GM21786 (cell line): ENCODE measurements at regions not wholly inside any gene's neighbourhood (a gene's known extent, or its start where the extent isn't known, plus 50 kb on each side); places are given as distances from the start of the nearest gene placed in this dataset.

Experiments
- ATAC-seq: cut with Tn5 transposase; IDR thresholded peaks from one replicate; pipeline ENCODE4 v1.9.1; 2021; ENCODE audit not compliant: unreplicated experiment

DNA sequence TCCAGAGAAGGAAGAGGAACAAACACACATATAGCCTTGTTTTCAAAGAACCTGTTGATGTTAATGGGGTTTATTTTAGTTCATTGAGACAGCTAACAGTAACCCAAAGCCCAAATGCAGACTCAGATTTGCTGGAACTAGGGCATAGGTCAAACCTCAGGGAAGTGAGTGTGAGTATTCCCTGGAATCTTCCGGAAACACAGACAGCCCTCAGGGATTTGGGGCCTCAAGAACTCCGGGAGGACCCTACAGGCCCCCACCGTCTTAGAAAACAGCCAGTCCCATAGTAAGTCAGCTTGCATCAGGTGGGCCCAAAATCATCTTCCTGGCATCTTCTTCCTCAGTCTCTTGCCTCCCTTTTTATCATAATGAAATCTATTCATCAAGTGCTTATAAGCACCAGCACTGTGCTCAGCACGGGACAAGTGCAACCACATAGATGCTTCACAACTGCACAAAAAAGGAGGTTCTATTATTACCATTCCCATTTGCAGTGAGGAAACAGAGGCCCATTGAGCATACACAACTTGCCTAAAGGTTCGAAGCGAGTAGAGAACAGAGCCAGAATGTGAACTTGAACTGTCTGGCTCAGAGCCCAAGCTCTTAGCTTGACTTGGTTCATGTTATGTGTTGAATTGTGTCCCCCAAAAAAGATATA lies 50.2 kb upstream of the BCL11A start:
- ATAC-seq: no peak

DNA sequence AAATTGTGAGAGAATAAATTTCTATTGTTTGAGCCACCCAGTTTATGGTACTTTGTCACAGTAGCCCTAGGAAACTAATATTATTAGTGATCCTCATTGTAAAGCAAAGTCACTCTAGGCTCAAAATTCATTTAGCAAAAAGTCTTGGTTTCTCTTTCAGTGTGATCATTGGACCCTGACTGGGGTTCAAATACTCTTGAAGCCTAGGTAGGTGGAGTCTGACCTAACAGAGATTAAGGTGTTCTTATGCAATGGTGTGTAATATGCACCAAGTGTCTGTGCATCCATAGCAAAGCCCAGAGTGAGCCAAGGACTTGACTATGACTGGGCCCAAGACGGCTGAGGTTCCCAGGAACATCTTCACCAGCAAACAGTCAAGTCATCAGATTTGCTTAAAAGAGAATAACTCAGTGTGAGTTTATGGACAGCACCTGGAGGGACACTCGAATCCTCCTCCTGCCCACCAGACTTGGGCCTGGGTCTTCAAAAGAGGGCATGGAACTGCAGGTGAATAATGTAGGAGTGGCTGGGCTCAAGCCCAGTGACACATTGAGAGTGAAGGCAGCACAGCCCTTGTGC lies 51.1 kb upstream of the BCL11A start:
- ATAC-seq: no peak

DNA sequence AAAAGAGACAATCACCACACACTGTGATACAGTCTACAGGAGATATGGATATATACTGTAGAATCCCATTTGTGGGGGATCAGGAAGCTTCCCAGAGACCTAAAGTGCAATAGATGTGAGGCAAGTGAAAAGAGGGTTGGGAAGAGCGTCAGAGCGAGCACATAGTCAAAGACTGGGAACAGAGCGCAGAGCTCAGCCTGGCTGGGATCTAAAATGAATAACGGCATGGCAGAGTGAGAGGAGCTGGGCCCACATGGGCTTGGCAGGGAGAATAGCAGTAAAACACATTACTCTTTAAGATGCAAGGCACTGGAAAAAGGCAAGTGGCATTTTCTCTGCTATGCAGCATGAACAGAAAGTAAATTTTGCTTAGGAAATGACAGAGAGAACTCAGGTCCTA lies 52.4 kb upstream of the BCL11A start:
- no peak for ATAC-seq

DNA sequence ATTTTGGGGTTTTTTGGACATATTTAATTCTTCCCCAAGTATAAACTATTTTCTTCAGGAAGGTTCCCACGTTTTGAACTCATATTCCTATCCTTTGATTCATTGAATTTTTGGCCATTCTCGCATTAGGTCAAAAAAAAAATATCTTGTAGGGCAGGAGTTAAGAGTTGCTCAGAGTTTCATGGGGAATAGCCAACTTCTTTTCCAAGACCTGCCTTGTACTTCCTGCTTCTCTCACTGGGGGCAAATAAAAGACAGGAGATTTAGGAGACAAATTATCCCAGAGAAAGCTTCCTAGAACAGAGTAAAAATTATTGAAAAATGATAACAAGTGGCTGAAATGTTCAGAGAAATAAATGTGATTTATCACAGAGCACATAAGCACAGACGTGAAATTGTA lies 55.2 kb upstream of the BCL11A start:
- no peak for ATAC-seq

DNA sequence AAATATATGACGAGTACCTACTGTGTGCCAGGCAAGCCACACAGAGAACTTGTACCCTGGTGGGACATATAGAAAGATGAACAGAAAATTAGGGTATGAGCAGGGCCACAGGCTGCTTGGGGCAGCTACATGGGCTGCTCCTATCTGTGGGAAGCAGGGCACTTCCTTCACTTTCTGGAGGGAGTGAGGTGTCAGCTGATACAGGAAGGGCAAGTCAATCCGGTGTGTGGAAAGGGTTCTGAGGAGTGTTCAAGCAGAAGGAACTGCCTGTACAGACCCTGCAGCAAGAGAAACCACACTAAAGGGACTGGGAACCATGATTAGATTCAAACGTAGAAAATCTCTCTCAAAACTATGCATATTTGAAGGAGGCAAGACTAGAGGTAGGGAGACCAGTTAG lies 58.6 kb upstream of the BCL11A start:
- no peak for ATAC-seq

DNA sequence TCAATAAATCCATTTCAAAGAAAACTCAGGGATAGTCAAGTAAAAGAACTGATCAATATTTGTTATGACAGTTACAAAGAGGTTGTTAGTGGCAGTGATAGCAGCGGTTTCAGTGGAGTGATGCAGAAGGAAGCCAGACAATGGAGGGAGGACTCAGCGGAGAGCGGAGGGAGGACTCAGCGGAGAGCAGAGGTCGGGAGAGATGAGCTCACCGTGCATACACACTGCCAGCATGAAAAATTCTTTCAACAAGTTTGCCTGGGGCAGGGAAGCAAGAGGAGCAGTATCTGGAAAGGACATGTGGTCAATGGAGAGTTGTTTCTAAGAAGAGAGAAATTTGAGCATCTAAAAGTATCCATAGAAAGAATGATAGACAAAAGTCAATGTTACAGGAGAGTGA lies 60.9 kb upstream of the BCL11A start:
- no peak for ATAC-seq

DNA sequence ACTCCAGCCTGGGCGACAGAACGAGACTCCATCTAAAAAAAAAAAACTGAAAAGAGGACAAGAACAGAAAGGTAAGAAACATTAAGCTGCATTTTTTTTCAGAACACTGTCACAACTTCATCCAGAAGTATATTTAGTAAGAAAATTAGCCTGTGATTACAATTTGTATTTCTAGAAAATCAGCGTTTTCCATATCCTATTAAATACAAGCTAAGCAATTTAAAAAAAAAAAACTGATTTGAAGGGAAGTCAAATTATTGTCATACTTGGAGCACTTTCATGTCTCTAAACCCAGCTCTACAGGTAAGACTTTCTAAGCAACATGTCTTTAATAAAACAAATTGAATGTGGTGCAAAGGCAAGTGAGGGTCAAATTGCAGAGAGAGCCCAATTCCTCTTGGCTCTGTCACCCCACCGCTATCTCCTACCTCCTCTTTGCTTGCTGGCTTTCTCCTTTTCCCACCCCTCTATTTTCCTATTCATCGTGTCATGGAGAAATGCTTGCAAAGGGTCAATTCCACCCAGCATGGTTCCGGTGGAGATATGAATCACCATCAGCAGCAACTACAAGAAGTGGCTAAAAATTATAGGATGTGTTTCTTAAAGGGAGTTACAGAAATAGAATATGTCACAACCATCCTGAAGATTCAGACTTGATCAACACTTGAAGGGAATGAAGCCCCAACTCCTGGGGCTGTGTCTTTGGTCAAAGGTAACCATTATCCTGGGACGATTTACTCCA lies 68.4 kb upstream of the BCL11A start:
- no peak for ATAC-seq

DNA sequence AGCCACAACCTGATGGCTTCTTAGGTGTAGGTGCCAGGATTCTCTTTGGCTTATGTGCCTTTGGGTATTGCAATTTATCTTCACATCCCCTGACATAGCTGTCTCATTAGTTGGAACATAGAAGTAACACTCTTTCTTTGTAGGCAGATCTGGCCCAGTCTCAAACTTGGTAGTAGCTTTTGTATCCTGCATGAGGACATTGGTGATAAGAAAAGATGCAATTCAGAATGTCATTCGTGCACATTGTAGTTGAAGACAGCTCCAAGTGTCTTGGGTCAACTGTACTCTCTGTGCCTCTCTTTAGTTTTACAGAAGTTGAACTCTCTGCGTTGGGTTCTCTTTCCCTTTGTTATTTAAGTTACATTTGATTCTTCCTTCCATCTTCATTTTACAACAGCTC lies 69.6 kb upstream of the BCL11A start:
- no peak for ATAC-seq

DNA sequence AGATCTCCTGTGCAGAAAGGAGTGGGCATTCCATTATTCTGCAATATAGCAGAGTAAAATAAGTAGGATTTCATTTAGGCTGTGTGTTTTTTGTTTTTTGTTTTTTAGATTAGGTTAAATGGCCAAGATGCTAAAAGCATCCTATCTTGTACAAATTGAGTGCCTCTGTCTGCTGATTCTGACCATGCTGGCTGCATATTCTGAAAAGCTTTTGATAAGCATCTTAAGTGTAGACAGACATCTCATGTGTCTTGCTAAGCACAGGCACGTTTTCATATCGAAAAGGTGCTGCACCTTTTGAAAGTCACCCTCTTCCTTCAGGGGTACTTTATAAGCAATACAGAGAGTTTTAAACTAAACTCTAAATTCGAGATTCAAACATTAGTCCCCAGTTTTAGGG lies 74.0 kb upstream of the BCL11A start:
- no peak for ATAC-seq

DNA sequence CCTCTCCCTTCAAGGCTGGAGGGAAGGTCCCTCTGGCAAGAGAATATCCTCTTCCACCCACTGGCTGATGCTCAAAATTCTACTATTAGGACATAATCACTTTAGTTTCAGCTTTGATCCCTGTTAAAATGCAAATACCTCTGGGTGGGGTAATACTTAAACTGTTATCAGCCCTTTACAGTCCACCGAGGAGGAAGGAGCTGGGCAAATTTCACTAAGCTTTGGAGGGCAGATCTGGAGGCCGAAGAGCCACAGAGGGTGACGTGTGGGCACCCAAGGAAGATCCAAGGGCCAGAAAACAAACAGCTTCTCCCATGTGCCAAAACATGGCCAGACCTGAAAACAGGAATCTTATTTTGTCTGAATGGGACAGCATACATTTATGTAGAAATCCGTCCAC lies 74.6 kb upstream of the BCL11A start:
- ATAC-seq: no peak

DNA sequence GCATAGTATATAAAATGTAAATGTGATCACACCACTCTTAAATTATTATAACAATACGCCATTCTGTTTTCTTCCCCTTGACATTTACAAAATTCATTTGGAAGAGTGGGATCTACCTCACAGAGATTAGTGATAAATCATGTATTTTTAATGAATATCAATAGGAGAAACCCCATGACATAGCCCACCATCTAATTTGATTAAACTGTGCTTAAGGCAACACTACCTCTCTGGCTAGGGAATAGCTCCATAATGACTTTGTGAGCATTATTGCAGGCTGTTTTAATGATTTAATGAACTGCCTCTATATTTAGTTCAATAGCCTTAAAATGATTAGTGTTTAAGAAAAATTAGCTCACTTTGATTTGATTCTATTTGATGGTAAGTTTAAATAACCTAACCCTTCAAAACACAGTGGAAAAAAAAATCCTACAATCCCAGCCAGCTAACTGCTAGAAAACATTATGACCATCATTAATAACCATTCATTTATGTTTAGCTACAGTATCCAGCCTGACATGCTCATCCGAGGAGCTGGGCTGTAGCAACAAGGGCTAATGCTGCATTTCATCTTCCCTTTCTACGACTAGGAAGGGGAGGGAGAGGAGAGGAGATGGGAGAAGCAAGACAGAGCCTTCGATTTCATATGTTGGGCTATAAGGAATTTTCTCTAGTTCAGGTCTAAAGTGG lies 75.3 kb upstream of the BCL11A start:
- ATAC-seq: no peak

DNA sequence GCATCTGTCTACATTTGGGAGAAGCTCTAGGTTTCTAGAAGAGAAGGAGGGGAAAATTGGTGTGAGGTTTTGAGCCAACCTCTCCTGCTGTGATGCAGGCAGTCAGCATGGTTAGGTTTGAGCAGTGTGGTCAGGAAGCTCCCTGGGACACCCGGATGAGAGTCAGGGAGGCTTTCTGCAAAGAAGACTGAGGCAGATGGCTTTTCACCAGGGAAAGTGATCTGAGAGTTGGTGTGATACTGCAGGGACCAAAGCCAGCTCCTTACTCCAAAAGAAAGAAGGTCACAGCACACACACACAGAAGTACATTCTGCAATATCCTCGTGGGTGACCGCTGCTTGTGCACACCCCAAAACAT lies 75.8 kb upstream of the BCL11A start:
- no peak for ATAC-seq

DNA sequence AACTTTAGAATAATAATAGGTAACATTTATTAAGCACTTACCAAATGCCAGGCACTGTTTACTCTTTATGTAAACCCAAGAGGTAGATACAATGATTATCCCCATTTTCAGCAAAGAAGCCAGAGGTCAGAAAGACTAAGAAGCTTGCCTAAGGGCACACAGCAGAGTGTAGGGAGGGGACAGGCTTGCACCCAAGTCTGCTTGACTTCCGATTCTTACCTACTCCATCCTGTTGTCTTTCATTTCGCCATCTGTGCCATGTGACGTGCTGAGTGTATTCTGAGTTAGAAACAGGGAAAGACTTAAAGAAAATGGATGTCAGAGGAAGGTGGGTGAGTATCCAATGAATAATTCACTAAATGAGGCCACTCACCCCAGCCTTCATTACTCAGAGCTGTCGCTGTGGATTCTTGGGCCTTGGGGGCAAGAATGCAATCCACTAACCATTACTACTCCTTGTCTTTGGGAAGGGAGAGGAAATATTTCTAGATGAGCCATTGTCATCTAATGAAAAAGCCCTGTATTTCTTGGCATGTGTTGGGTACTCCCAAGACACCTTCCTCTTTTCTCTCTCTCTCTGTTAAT lies 76.4 kb upstream of the BCL11A start:
- ATAC-seq: no peak

DNA sequence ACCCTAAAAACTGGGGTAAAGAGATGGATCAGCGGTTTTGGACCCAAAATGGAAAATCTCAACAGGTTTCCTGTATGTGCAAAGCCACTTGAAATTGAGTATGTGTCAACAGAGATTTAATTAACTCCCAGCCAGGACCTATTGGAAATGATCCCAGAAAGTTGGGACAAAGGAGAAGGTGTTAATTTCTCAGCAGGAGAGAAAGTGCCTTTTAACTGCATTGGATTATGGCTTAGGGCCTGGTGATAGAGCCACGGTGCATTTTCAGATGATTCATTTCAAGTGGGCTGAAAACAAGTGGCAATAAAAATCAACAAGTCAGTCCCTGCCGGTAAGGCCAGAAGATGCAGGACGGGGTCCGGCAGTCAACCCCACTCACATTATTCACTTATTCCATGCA lies 80.2 kb upstream of the BCL11A start:
- no peak for ATAC-seq

DNA sequence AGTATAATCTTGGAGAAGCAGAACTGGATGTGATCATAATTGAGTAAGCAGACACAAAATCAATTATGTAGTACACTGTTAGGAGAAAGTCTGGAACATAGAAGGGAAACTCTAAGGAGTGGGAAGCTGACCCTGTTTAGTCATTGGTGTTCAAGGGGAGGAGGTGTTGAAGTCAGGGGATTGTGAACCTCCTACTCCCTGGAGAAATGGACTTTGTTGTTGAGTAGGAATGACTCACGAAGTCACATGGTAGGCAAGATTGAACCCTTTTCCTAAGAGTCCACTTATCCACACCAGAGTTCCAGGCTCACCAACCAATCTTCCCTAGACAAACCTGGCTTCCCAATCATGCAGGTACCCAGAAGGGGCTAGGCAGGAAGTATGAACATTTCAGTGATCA lies 81.0 kb upstream of the BCL11A start:
- no peak for ATAC-seq

DNA sequence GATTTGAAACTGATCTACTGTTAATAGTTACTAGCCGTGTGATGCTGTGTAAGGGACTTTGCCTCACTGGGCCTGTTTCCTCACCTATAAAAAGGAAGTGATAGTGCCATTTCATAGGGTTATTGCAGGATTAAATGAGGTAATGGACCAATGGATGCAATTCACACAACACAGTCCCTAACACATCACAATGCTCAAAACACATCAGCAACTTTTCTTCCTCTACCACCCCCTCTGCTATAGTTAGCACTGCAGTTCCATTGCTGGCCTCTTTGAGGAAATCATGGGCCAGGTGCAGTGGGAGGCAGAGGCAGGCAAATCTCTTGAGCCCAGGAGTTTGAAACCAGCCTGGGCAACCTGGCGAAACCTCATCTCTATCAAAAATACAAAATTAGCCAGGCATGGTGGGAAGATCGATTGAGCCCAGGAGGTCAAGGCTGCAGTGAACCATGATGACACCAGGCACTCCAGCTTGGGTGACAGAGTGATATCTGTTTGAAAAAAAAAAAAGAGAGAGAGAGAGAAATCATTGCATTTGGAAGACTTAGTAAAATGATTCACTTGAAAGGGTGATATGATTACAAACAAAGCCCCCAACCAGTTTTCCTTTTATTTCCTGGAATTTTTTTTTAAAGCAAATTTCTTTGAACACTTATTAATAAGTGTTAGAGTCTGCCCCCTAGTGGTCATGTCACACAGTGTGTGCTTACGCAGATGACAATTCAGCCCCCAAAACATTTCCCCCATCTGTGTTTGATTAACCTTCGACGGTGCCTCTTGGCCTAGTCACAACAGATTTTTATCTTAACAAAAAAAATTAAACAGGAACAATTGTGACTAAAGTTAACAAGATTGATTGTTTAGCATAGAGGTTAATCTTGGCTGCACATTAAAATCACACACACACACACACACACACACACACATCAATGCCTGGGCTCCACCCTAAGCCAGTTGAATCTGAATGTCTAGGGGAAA lies 88.6 kb upstream of the BCL11A start:
- no peak for ATAC-seq

DNA sequence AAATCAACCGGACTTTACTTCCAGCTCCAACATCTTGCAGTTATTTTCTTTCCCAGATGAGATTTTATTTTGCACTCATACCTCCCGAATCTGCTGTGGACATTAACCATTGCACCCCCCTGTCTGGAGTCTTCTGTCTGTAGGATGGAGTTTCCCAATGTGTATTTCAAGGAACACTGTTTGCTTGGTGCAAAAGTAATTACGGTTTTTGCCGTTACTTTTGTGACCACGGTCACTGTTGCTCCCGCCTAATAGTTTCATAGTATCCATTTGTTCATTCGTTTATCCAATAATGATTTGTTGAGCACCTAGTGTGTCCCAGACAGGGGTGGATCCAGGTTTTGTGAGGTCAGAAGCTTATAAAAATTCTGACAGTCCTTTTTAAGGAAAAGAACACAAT lies 90.3 kb upstream of the BCL11A start:
- no peak for ATAC-seq

DNA sequence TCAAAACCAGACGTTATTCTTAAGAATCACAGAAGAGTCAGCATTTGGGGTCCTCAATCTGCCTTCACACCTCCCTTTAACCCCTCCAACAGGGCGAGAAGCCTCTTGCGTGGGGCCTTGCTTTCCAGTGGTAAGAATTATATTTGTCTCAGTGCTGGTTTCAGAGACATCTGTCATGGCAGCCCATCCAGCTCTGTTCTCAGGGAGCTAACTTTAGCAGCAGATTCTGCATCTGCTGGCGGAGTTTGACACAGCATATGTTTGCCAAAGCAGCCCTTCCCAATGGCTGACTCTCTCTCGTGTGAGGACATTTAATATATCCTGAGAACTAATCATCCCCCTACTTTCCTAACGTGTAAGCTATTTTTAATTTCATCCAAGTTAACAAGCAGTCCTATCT lies 91.5 kb upstream of the BCL11A start:
- no peak for ATAC-seq

DNA sequence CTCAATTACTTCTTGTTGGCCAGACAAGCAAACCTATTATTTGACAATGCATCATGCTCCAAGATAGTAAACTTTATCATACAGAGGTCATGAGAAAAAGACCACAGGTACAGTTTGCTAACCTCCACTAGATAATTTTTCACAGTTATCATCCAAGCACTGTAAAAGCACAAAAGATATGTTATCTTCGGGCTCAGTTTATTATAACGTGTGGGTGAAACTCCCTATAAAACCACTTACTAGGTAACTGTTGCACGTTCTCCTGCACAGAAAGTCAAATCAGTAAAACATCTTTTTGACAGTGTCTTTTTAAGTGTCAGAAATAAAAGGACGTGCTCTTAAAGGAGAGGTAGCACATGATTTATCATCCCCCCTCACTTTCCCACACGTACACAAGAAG lies 94.7 kb upstream of the BCL11A start:
- ATAC-seq: no peak

DNA sequence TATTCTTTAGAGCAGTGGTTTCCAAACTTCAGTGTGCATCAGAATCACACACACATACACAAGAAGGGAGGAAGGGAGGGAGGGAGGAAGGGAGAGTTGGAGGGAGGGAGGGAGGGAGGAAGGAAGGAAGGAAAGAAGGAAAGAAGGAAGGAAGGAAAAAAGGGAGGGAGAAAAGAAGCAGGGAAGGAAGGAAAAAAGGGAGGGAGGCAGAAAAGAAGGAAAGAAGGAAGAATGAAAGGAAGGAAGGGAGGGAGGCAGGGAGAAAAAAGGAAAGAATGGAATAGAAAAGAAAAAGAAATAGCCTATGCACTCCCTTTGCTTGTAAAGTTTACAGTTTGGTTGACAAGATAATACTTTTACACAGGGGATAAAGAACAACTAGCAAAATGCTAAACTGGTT lies 96.3 kb upstream of the BCL11A start:
- no peak for ATAC-seq
